Smooth muscle cell (in vitro differentiated cells): ENCODE measurements at regions not wholly inside any gene's neighbourhood (a gene's known extent, or its start where the extent isn't known, plus 50 kb on each side); places are given as distances from the start of the nearest gene placed in this dataset.

Source experiments
- DNase-seq: peaks from one replicate; lab custom pipeline; 2025; ENCODE audit not compliant: unreplicated experiment; lab: John Stamatoyannopoulos, UW
- H2AFZ ChIP-seq: fragments of 200-600 bp; sonication (generic); 2 replicates; pipeline ENCODE4 v1.6.0; 2016; ENCODE audit warnings: antibody characterized with exemption, low read depth, mild to moderate bottlenecking
- H3F3A ChIP-seq: fragments of 200-600 bp; sonication (generic); 2 replicates; pipeline ENCODE4 v1.6.0; 2017; ENCODE audit warnings: antibody characterized with exemption, low read depth
- H3K27ac ChIP-seq: fragments of 200-600 bp; sonication (generic); 2 replicates; pipeline ENCODE4 v1.5.1; 2016; ENCODE audit warnings: low read depth, mild to moderate bottlenecking
- H3K27me3 ChIP-seq: fragments of 200-600 bp; sonication (generic); 2 replicates; pipeline ENCODE4 v1.6.1; 2016; ENCODE audit warnings: low read depth, mild to moderate bottlenecking
- H3K36me3 ChIP-seq: fragments of 200-600 bp; sonication (generic); 2 replicates; pipeline ENCODE4 v1.5.1; 2016; ENCODE audit warnings: low read depth
- H3K4me1 ChIP-seq: fragments of 200-600 bp; sonication (generic); 2 replicates; pipeline ENCODE4 v1.5.1; 2016; ENCODE audit warnings: low read depth
- H3K4me2 ChIP-seq: fragments of 200-600 bp; sonication (generic); 2 replicates; pipeline ENCODE4 v1.6.0; 2016; ENCODE audit warnings: mild to moderate bottlenecking
- H3K4me3 ChIP-seq: fragments of 200-600 bp; sonication (generic); 2 replicates; pipeline ENCODE4 v1.5.1; 2016; ENCODE audit warnings: mild to moderate bottlenecking
- H3K79me2 ChIP-seq: fragments of 200-600 bp; sonication (generic); 2 replicates; pipeline ENCODE4 v1.6.0; 2016; ENCODE audit warnings: low read depth, mild to moderate bottlenecking
- H3K9ac ChIP-seq: fragments of 200-600 bp; sonication (generic); 2 replicates; pipeline ENCODE4 v1.6.0; 2016; ENCODE audit warnings: low read depth
- H3K9me3 ChIP-seq: fragments of 200-600 bp; sonication (generic); replicated peaks from 2 replicates; pipeline ENCODE4 v1.5.1; 2016; ENCODE audit warnings: low read depth
- H4K20me1 ChIP-seq: fragments of 200-600 bp; sonication (generic); 2 replicates; pipeline ENCODE4 v1.6.0; 2016; ENCODE audit warnings: low read depth
- CTCF ChIP-seq: fragments of 200-600 bp; sonication (generic); IDR thresholded peaks from 2 replicates; pipeline ENCODE4 v1.5.1; 2017; ENCODE audit warnings: borderline replicate concordance, mild to moderate bottlenecking, antibody characterized with exemption; ENCODE audit not compliant: insufficient read depth, poor library complexity, severe bottlenecking
- WGBS: methylation state at CpG from one replicate; pipeline ENCODE4 v1.1.7; 2016; ENCODE audit warnings: low lambda C conversion rate; 5-methylcytosine and 5-hydroxymethylcytosine counted together

DNA sequence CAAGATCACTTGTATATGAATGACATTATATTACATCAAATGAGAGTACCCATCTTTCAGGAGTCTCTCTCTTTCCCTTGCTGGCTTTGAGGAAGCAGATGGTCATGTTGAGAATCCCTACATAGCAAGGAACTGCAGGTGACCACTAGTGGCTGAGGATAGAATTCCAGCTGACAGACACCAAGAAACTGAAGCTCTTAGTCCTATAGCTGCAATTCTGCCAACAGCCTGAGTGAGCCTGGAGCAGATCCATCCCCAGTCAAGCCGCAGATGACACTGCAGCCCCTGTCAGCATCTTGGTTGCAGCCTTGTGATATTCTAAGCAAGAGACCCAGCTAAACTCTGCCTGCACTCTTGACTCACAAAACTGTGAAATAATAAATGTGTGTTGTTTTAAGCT is 531.5 kb downstream of the CSNK1G3 start:
- DNase-seq, result no peak
- TF ChIP-seq CTCF, result no peak
- Histone ChIP-seq H3K4me3 (no peak overlapping the region), H2AFZ (no peak overlapping the region), H4K20me1 (no peaks in the 10 kb centered on the region), H3K27me3 (no peaks in the 10 kb centered on the region), H3K27ac (no peak overlapping the region), H3K79me2 (no peaks in the 10 kb centered on the region), H3K36me3 (no peaks in the 10 kb centered on the region), H3K4me2 (no peak overlapping the region), H3K4me1 (no peaks in the 10 kb centered on the region), H3F3A (no peaks in the 10 kb centered on the region), H3K9me3 (no peaks in the 10 kb centered on the region), H3K9ac (no peak overlapping the region)
- WGBS, result 96% methylated on average over 1 of the region's 1 CpG

DNA sequence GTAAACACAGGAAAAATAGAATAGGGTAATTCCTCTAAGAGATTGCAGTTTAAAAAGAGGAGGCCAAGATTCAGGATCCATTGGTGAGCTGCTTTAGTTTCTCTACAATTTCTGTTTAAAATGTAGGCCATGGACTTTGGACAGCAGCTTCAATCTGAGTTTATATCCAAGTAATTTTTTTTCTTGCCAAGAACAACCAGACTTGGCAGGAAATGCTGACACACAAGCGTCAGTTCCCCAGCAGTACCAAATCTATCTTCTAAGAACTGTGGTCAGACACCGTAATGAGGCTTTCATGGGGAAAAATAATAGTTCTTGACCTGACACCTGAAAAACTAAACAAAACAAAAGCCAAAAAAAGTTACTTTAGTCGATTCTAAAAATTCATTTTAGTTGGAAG is 528.8 kb downstream of the CSNK1G3 start:
- no peaks in the 10 kb centered on the region for H3K27me3 ChIP-seq
- H3K9me3 ChIP-seq, result no peaks in the 10 kb centered on the region
- 83% methylated on average over 3 of the region's 3 CpGs for WGBS
- TF ChIP-seq CTCF, result no peak
- no peak overlapping the region for H2AFZ ChIP-seq
- no peak overlapping the region for H3K4me2 ChIP-seq
- DNase-seq, result no peak
- H3F3A ChIP-seq, result no peaks in the 10 kb centered on the region
- H3K27ac ChIP-seq, result no peak overlapping the region
- H3K4me3 ChIP-seq, result no peak overlapping the region
- no peaks in the 10 kb centered on the region for H4K20me1 ChIP-seq
- no peaks in the 10 kb centered on the region for H3K79me2 ChIP-seq
- H3K36me3 ChIP-seq, result no peaks in the 10 kb centered on the region
- H3K9ac ChIP-seq, result no peak overlapping the region
- H3K4me1 ChIP-seq, result no peaks in the 10 kb centered on the region

DNA sequence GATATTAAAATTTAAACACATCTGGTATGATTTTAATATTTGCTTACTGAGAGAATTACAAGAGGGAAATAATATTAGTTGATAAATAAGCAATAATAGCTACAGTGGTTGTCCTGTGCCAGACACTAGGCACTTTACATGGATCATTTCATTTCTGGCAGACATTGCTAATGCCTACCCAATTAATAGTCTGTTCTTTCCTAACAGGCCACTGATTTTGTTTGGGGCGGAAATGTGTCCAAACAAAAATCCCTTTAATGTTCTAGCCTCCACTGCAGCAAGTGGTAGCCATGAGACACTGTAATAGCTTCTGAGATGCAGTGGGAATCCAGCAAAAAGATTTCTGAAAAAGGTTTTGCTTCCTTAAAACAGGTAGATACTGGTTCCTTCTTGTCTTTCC is 527.4 kb downstream of the CSNK1G3 start:
- Histone ChIP-seq H3F3A (no peaks in the 10 kb centered on the region), H3K27me3 (no peaks in the 10 kb centered on the region), H4K20me1 (no peaks in the 10 kb centered on the region), H3K27ac (no peak overlapping the region), H3K9me3 (no peaks in the 10 kb centered on the region), H3K36me3 (no peaks in the 10 kb centered on the region), H2AFZ (no peak overlapping the region), H3K79me2 (no peaks in the 10 kb centered on the region), H3K4me2 (no peak overlapping the region), H3K4me1 (no peaks in the 10 kb centered on the region), H3K4me3 (no peak overlapping the region), H3K9ac (no peak overlapping the region)
- DNase-seq, result no peak
- 97% methylated on average over 1 of the region's 1 CpG for WGBS
- no peak for TF ChIP-seq CTCF

GRCh38 chr5:124036786-124037185 is 524.8 kb downstream of the CSNK1G3 start:
- H3K4me3 ChIP-seq, result no peak overlapping the region
- no peak for DNase-seq
- H3K79me2 ChIP-seq, result no peaks in the 10 kb centered on the region
- H3K27ac ChIP-seq, result no peak overlapping the region
- no peak overlapping the region for H2AFZ ChIP-seq
- no peaks in the 10 kb centered on the region for H3K36me3 ChIP-seq
- no peak overlapping the region for H3K9ac ChIP-seq
- no peaks in the 10 kb centered on the region for H3K4me1 ChIP-seq
- H3K9me3 ChIP-seq, result no peaks in the 10 kb centered on the region
- no peak for TF ChIP-seq CTCF
- no peaks in the 10 kb centered on the region for H3F3A ChIP-seq
- H3K27me3 ChIP-seq, result no peaks in the 10 kb centered on the region
- no peak overlapping the region for H3K4me2 ChIP-seq
- no peaks in the 10 kb centered on the region for H4K20me1 ChIP-seq
